CD4-positive, alpha-beta T cell treated with Interleukin-1 beta for 1 hour (primary cell): ENCODE measurements at regions not wholly inside any gene's neighbourhood (a gene's known extent, or its start where the extent isn't known, plus 50 kb on each side); places are given as distances from the start of the nearest gene placed in this dataset.
A peak's percentile ranks its signal among the peaks of the same experiment; 100 is the strongest.
"Not testable (repeated sequence)": the region's sequence is repeated elsewhere in the genome, so short reads cannot be mapped to it uniquely, and the experiment has no call there.

ENCODE experiments used
- DNase-seq, 2 donors: peaks; one replicate each; pipeline ENCODE4 v3.0.0-alpha.2; 2020 to 2022

DNA sequence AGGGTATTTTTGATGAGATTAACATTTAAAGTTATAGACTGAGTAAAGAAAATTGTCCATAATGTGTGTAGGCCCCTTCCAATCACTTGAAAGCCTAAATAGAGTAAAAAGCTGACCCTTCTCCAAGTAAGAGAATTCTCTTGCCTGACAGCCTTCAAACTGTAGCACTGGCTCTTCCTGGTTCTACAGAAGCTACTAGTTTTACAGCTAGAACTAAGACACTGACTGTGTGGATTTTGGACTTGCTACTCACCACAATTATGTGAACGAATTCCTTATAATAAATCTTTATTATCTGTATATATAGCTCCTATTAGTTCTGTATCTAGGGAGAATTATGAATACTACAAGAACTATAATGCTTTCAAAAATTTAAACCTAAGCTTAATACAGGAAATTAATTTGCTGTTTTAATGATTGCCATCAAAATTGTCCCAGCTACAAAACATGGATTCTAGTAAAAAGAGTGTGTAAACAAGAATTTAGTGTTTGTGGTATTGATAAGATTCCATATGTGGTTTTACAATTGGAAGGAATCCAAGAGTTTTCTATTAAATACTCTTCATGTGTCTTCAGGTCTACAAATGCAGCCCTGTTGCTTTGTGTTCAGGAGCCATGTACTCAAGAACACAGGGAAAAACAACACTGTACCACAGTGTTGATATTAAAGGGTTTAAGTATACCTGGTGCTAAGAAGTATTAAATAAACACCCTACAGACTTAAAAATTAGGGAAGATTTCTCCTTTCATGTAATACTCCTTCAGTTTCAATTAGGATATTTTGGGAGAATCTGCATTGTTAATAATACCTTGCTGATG, 366.5 kb downstream of the CXXC4 start:
- DNase-seq: no peak

DNA sequence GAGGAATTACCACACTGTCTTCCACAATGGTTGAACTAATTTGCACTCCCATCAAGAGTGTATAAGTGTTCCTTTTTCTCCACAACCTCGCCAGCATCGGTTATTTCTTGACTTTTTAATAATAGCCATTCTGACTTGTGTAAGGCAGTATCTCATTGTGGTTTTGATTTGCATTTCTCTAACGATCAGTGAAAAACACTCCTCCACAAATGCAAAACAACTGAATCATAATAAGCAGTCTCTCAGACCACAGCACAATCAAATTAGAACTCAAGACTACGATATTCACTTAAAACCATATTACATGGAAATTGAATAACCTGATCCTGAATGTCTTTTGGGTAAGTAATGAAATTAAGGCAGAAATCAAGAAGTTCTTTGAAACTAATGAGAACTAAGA, 371.7 kb downstream of the CXXC4 start:
- no peak for DNase-seq

DNA sequence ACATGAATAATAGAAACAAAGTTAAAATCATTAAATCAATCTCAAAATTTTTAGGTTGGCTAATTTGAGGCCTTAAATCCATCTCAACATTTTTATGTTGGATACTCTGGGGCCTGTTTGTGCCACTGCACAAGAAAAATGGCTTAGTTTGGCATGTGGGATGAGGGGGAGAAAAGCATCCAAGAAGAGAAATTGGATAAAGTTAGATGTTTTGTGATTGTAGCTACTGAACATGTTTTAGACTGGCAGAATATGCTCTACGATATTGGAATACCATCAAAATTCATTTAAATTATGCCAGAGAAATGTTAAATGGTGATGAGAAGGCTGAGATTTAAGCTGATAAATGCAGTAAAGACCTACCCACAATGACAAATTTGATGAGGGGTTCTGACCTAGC, 376.9 kb downstream of the CXXC4 start:
- DNase-seq: no peak

DNA sequence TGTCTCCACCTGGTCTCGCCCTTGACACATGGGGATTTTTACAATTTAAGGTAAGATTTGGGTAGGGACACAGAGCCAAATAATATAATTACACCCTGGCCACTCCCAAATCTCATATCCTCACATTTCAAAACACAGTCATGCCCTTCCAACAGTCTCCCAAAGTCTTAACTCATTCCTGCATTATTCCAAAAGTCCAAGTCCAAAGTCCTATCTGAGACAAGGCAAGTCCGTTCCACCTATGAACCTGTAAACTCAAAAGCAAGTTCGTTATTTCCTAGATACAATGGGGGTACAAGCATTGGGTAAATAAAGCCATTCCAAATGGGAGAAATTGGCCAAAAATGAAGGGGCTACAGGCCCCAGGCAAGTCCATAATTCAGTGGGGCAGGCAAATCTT, 380.8 kb downstream of the CXXC4 start:
- no peak for DNase-seq

DNA sequence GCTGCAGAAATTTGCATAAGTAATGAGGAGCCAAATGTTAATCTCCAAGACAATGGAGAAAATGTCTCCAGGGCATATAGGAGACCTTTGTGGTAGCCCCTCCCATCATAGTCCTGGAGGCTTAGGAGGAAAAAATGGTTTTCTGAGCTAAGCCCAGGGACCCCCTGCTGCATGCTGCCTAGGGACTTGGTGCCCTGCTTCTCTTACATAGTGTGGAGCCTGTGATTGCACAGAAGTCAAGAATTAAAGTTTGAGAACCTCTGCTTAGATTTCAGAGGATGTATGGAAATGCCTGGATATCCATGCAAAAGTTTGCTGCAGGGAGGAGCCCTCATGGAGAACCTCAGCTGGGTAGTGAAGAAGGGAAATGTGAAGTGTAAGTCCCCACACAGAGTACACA, 379.4 kb upstream of the TACR3 start:
- DNase-seq: no peak

DNA sequence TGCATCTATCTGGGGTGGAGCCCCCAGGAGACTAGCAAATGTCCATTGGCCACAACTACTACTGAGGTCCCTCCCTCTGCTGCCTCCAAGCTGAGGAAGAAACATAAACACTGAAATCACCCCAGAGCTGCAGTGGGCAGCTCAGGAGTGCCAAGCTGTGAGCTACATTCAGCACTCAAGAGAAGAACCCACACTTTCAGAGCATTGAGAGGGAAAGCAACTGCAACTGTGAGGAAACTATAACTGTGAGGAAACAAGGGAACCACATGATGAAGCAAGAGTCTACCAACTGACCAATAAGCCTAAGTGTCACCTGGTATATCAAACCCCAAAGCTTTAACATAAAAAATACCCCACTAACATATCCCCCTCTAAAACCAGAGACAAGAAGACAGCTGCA, 373.5 kb upstream of the TACR3 start:
- DNase-seq: no peak

DNA sequence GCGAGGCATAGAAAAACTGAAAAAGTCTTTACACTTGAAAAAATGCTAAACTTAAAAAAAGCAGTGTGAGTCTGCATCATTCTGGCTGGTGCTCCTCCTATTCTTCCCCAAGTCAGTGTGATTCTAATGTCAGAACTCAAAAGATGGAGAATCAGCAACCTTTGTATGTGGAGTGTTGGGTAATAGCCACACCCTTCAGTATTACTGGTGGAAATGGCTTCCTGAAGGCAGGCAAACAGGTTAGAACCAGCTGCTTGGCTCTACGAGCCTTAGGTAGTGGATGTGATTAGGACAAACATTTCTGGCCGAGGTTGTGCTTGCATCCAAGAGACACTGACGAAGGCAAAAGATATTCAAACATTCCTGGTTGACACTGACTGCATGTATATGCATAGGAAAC, 353.4 kb upstream of the TACR3 start:
- DNase-seq: no peak

DNA sequence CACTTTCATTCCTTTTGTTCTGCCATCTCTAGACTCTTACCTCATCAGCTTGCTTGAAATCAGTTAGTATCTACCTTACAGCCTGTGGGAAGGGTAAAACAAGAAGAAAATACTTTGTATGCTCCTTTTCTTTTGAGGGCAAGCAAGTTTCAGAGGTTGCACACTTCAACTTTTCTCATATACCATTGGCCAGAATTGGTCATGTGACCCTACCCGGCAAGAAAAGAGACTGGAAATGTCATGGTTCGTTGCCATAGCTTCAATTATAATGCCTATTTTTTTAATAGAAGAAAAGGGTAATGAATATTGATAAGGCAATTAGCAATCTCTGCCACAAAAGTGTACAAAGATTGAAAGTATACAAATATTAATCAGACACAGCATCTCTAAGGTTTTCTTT, 346.7 kb upstream of the TACR3 start:
- DNase-seq: no peak

DNA sequence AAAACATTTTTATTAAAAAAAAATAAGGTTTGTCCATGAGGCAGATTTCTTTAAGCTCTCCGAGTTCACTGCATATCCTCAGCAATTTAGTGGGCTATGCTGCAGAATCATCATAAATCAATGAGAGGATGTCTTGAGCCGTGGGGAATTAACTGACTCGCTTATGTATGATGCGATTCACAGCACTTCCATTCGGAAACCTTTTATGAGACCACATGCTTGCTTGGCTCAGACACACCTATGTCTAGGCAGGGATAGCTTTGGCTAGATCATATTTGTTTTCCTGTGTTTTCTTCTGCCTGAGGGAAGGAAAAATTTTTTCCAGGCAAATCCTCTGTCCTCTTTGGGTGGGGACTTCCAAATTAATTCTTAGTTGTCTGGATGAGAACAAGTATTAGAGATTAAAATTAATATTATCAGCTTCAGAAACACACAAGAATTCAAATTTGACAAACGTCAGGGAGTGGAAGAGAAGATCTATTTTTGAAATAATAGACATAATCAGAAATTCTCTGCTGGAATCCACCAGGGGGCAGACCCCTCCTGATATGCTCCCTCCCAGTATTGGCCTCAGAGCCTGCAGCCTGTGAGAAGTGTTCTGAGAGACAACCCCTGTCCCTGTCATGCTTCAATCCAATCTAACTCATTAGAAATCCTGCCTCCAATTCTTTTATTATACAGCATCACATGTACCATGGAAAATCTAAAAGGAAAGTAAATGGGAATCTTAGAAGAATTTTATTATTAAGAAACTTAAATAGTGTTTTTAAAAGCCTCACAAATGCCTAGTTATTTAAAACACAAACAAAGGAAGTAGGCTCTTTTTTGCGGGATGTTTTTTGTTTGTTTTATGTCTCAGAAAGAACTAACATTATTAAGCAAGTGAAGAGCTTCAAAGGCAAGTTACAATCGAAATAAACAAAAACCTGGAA, 345.1 kb upstream of the TACR3 start:
- DNase-seq: peak in 1 of 2 donors; percentile 5

DNA sequence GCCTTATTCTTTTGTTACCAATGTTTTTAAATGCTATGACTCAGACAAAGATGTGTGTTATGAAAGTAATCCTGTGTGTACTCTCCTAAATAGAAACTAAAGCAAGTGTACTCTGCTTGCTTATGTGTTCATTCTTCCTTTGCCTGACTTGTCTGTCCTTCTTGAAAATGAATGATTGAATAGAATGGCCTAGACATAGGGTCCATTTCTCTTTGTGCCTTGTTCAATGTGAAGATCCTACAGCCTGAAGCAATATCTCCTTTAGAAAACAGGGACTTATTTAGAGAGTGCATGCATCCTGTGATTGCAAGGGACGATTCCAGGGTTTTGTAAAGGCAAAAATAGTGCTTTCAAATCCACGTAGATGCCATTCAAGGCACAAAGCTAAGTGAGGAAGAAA, 343.6 kb upstream of the TACR3 start:
- no peak for DNase-seq

DNA sequence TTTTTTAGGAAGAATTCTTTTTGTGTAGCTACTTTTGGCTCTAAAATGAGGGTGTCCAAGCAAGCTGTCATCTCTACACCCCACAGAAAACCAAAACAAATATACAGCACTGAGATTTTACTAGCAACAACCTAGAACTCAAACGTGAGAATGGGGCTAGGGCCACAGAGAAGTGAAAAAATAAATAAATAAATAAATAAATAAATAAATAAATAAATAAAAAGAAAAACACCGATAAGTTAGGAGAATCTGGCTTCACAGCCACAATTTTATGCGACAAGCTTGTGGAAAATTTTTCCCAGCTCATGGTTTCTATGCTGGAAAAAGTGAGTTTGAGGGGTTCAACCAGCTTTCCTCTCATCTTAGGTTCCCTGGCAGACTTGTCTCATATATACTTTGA, 324.6 kb upstream of the TACR3 start:
- no peak for DNase-seq

DNA sequence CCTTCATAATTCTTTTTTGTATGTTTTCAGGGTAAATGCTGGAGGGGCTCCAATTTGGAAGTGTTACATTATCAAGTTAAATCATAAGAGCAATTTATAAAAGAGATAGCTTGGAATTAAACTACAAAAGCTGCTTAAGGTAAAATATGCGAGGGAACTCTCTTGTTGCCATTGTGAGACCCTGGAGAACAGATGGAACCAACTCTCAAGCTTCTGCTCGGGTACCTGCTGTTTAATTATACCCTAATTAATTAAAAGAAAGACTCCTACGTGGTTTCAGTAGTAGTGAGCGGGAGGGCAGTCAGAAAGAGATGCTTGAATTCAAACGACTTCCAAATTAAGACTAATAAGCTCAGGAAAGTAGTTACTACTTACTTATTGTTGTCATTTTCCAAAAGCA, 313.1 kb upstream of the TACR3 start:
- DNase-seq: no peak

DNA sequence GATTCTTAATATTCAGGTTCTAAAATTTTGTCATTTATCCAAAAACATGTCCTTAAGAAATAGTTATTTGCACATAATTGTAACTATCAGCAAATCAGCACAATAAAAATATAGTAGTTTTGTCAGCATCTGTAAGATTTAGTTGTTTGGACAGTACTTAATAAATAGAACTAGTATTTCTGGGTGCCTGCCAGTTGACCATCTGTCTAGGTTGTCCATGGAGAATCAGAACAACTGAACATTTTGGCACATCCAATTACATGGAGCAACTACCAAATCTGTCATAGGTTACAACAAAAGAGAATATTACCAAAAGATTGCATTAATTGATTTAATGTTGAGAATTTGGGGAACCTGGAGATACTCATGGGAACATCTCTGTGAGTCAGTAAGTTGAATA, 305.5 kb upstream of the TACR3 start:
- no peak for DNase-seq

DNA sequence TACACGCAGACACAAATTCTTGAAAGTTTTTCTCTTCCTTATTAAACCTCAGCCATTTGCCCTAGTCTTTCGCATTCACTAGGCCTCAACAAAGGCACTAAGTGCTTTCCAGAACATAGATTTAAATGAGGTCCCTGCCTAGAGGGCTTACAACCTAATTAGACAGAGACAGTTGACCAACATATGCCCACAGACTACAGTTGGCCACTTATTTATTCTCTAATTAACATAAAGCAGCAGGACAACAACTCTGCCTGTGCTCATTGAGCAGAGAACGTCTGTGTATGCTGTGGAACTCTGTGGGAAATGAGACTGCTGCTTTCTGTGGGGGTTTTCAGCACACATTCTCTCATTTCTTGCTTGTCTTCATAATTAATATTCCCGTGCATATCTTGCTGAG, 303.0 kb upstream of the TACR3 start:
- DNase-seq: no peak

DNA sequence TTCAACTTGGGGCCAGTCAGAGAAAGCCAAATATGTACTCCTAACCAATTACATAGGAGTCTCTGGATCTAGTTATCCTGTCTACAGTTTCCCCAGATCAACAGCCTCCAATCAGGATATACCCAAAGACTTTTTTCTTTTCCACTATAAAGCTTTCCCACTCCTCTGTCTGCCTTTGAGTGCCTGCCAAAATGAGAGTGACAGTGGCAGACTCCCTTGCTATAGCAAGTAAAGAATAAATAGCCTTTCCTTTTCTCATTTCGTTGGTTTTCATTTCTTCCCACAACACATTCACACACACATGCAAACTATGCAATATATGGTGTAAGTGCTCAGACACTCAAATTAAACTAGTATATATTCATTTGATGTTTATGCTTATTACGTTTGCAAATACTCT, 302.4 kb upstream of the TACR3 start:
- no peak for DNase-seq

DNA sequence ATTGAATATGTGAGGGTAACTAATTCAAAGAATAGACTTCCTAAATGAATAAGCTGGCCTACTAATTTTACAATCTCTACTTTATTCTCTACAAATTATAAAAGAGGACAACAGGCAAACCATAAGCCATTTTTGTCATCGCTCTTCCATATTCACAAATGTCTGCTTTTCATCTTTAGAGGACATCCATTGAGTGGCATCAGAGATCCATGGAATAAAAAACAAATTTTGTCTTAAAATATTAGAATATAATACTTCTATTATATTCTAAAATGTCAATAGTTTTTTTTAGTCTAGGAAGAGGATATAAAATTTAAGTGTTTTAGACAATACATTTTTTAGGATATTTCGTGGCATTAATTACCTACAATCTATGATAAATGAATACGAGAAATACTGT, 300.9 kb upstream of the TACR3 start:
- no peak for DNase-seq

DNA sequence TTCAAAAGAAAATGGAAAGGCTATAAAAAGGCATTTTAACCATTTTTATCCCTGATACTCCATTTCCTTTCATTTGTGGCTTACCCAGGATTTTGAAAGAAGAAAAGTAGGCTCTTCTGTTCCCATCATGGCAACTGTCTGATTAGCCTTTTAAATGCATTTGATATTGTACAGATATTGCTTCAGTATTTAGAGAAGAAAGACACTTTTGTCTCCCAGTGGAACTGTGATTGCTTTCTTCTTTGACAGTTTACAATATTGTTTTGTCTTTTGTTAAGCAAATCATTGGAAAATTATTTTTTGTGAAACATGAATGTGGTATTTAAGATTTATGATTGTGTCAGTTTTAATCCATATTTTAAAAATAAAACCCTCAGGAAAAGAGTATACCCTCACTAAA, 297.4 kb upstream of the TACR3 start:
- no peak for DNase-seq

DNA sequence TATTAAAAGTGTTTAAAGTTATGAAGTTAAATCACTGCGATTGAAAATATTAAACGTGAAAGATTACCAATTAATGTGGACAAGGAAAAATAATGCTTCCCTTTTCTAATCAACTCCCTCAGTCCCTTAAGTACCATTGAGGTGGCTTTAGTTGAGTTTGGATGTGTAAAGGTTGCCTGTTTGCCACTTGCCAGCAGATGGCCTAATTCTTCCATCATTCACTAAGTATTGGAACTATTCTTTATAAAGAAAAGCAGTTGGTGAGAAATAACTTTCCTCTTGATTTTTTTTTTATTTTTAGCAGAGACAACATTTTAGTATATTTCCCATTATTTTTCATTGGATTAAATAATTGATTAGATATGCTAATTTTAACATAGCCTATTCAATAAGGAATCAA, 295.9 kb upstream of the TACR3 start:
- DNase-seq: no peak

DNA sequence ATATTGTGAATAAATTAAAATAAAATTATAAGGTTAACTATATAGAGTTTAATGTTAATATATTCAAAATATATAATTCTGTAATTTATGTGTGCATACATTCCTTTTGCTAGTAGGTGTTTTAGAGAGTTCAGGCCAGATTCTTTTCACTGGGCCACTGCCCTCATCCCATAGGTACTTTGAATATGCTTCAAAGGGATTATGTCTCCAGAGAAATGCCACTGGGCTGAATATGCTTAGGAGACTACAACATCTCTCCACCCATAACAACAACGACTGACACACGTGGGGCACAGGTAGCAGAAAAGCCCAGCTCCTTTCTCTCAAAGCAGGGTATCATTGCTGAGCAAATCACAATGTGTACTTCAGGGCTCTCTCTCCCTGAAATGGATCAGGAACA, 290.9 kb upstream of the TACR3 start:
- no peak for DNase-seq

DNA sequence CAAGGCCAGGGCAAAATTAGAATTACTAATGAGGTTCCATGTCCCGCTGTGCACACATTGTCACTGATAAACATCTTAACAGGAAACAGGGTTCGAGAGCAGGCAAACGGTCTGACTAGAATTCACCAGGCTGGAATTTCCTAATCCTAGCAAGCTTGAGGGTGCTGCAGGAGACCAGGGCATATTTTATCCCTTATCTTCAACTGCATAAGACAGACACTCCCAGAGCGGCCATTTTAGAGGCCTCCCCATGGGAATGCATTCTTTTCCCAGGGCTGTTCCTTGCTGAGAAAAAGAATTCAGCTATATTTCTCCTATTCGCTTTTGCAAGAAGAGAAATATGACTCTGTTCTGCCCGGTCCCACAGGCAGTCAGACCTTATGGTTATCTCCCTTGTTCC, 282.5 kb upstream of the TACR3 start:
- DNase-seq: not testable (repeated sequence)

DNA sequence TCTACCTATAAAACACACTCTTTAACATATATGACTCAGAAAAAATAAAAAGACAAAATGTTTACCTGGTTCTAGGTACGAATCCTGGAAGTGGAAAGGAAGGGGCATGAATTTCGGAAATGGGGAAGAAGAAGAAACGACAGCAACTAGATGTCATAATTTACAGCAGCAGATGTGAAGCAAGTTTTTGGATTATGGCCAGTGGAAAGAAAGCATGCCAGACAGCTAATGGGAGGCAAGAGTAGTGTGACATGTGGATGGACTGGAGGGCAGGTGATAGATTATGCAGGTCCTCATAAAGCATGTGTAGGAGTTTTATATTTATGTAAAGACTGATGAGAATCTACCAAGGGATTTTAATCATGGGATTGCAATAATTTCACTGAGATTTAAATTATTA, 279.0 kb upstream of the TACR3 start:
- no peak for DNase-seq

DNA sequence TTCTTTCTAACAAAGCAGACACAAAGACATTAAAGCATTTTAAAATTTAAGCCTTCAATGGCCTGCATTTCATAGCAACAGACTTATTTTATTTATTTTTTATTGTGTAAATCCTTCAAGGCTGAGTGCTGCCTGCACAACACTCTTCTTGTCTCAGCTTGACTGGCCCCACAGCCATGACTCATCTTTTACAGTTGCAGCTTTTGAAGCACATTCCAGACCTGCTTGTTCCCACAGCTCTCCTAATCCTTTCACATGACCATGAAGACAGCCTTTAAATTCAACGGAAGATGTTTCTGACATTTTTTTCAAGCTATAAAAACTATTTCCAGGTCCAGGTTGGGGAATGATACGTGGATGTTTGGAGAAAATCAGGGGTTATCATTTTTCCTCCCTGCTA, 276.9 kb upstream of the TACR3 start:
- DNase-seq: no peak

DNA sequence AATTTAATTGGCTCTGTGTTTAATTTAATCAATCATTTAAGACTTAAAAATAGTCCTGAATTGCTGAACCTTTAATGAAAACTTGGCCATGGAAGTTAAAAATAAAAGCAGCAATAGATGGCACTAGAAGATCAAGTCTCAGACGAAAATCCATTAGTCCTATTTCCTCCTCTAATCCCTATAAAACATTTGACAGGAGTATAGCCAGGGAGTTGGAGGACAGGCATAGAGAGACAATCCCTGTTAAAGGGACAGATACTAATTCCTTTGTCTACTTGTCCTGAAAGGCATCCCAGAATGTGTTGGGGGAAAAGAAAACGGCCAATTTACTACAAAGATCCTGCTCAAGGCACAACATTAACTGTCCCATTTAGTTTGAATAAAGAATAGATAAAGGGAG, 276.3 kb upstream of the TACR3 start:
- no peak for DNase-seq

DNA sequence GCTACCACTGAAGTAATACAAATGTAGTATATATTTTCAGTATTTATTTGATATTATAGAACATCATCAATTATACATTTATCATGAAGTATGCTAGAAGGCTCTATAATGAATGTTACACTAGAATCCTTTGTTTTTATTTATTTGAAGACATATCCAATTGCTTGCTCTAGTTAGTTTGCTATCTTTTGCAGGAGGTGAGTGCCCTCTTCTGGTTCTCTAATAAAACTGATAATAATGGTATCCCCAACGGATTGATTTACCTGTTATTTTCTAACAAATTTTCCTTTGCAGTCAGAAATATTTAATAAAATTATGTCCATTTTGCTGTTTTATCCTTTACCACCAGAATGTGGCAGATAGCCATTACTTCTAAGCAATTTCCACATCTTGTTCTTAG, 274.3 kb upstream of the TACR3 start:
- no peak for DNase-seq
